GM10266 (cell line): ENCODE measurements at regions not wholly inside any gene's neighbourhood (a gene's known extent, or its start where the extent isn't known, plus 50 kb on each side); places are given as distances from the start of the nearest gene placed in this dataset.

Experiments
- DNase-seq: peaks from one replicate; pipeline ENCODE4 v3.0.0; 2012; ENCODE audit errors: extremely low spot score
- TF ChIP-seq, protein P1 (sequence below): IDR thresholded peaks from 2 replicates; pipeline ENCODE4 v1.5.1; 2012; ENCODE audit warnings: mild to moderate bottlenecking, low read depth; ENCODE audit not compliant: control insufficient read depth, insufficient read depth; ENCODE audit errors: missing control alignments

- DNase-seq = no peak
- TF ChIP-seq, protein P1, sequence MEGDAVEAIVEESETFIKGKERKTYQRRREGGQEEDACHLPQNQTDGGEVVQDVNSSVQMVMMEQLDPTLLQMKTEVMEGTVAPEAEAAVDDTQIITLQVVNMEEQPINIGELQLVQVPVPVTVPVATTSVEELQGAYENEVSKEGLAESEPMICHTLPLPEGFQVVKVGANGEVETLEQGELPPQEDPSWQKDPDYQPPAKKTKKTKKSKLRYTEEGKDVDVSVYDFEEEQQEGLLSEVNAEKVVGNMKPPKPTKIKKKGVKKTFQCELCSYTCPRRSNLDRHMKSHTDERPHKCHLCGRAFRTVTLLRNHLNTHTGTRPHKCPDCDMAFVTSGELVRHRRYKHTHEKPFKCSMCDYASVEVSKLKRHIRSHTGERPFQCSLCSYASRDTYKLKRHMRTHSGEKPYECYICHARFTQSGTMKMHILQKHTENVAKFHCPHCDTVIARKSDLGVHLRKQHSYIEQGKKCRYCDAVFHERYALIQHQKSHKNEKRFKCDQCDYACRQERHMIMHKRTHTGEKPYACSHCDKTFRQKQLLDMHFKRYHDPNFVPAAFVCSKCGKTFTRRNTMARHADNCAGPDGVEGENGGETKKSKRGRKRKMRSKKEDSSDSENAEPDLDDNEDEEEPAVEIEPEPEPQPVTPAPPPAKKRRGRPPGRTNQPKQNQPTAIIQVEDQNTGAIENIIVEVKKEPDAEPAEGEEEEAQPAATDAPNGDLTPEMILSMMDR = no peak
Measured at GRCh38 chr3:191518861-191519260, 57.9 kb downstream of the PYDC2 start.

GRCh38 chr3:191521055-191521454 is 60.1 kb downstream of the PYDC2 start:
- DNase-seq = no peak
- TF ChIP-seq, protein P1 = no peak

DNA sequence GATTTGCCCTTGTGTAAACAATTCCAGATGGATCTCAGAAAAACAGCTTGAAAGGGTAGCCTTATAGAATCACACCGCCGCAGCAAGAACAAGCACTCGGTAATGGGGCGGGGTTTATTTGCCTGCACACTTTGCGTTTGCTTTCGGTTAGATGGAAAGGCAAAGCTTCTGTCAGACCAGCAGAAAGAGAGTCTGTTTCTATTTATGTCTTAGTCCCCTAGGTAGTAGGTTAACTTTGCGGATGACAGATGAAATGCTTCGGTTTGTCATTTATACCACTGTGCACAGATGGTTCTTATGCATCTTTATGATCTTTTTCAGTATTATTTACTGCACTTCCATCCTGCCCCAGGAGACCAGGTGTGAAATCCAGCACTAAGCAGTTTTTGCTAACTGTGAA is 62.2 kb downstream of the PYDC2 start:
- TF ChIP-seq, protein P1 = no peak
- DNase-seq = no peak

DNA sequence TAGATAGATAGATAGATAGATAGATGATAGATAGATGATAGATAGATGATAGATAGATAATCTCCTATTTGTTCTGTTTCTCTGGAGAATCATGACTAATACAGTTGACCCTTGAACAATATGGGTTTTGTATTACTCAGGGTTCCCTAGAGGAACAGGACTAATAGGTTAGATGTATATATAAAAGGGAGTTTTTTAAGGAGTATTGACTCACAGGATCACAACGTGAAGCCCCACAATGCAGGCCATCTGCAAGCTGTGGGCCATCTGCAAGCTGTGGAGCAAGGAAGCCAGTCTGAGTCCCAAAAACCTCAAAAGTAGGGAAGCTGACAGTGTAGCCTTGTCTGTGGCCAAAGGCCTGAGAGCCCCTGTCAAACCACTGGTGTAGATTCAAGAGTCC is 67.6 kb downstream of the PYDC2 start:
- TF ChIP-seq, protein P1 = no peak
- DNase-seq = no peak

- TF ChIP-seq, protein P1 = no peak
Measured at GRCh38 chr3:191529992-191530391, 69.0 kb downstream of the PYDC2 start.

DNA sequence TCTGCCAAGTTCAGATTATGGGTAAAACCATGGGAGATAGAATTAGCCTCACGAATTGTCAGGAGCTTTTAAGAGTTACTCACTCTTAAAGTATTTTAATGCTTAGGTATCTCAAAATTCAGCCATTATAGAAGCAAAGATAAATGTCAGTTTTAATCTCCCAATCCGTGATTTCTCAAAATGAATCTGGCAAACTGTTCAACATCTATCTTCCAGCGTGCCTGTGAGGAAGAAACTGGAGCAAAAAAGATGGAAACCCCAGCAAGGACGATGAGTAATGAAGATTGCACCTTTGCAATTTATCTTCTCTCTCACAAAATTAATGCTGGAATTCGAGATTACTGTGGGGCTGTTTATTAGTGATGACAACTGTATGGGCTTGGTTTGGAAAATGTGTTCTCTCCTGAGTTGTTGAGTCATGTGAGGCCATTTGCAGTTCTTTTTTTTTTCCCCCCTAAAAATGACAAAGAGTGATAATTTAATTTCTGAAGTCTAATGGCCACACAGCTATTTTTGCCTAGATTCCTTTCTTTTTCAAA is 70.5 kb downstream of the PYDC2 start:
- TF ChIP-seq, protein P1 = no peak
- DNase-seq = no peak

More at GRCh38 chr3:191529992-191530391, 69.0 kb downstream of the PYDC2 start:
- DNase-seq = no peak

- DNase-seq = no peak
Measured at GRCh38 chr3:191543018-191543417, 82.1 kb downstream of the PYDC2 start.

More at GRCh38 chr3:191543018-191543417, 82.1 kb downstream of the PYDC2 start:
- TF ChIP-seq, protein P1 = no peak
